ENCODE measurements at regions not wholly inside any gene's neighbourhood (a gene's known extent, or its start where the extent isn't known, plus 50 kb on each side); places are given as distances from the start of the nearest gene placed in this dataset.

DNA sequence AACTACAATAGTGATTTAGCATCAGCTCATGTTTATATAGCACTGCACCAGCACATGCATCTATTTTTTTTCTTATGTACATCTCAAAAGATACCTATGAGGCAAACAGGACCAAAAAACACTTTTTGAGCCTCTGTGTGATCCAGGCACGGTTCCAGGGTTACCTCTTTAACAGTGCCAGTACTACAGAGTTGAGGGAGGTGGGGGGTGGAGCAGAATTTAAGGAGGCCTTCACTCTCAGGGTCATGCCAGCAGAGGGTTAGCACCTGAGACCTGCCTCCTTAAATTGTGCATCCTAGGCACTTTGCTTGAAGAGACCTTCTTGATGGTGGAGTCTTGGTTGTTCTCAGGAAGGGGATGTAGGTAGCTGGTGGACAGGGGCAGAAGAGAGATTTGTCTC, 150.3 kb upstream of the TBL1XR1 start:
- no peak overlapping the region for H3K4me3 ChIP-seq (ENCODE audit: low read depth in 1 of 3, low read length in 3 of 3)
- peaks cover 0 to 2% (median 0%) of the 10 kb centered on the region in 4 donors for H3K4me1 ChIP-seq (ENCODE audit: control insufficient read depth in 4 of 4, insufficient read depth in 4 of 4, low read length in 3 of 4)
- H3K9ac ChIP-seq (ENCODE audit: low read depth in 1 of 2, low read length in 2 of 2): no peak overlapping the region
- H3K9me3 ChIP-seq (ENCODE audit: control insufficient read depth in 4 of 4, low read length in 3 of 4): no peaks in the 10 kb centered on the region
- H3K27ac ChIP-seq (ENCODE audit: low read depth in 1 of 2, low read length in 2 of 2): no peak overlapping the region
- TF ChIP-seq HNF4G (IDR thresholded peaks at IDR 0.05): no peak
- TF ChIP-seq MAX (IDR thresholded peaks at IDR 0.05): no peak
- no peak for TF ChIP-seq REST (IDR thresholded peaks at IDR 0.05)
- no peak for TF ChIP-seq RXRA (IDR thresholded peaks at IDR 0.05)
- 94% methylated on average over 1 of the region's 1 CpG for WGBS
- no peaks in the 10 kb centered on the region for H3K36me3 ChIP-seq (ENCODE audit: control insufficient read depth in 4 of 4, insufficient read depth in 3 of 4, low read depth in 1 of 4, low read length in 3 of 4)
- DNase-seq (ENCODE audit: low spot score): no peak
- no peaks in the 10 kb centered on the region for H3K27me3 ChIP-seq (ENCODE audit: control insufficient read depth in 4 of 4, insufficient read depth in 4 of 4, low read length in 3 of 4)

- H3K4me3 ChIP-seq (ENCODE audit: low read depth in 1 of 3, low read length in 3 of 3): no peak overlapping the region
- no peaks in the 10 kb centered on the region for H3K36me3 ChIP-seq (ENCODE audit: control insufficient read depth in 4 of 4, insufficient read depth in 3 of 4, low read depth in 1 of 4, low read length in 3 of 4)
- no peak for DNase-seq (ENCODE audit: low spot score)
- H3K27ac ChIP-seq (ENCODE audit: low read depth in 1 of 2, low read length in 2 of 2): no peak overlapping the region
- 88% methylated on average over 2 of the region's 2 CpGs for WGBS
- no peaks in the 10 kb centered on the region for H3K9me3 ChIP-seq (ENCODE audit: control insufficient read depth in 4 of 4, low read length in 3 of 4)
- H3K4me1 ChIP-seq (ENCODE audit: control insufficient read depth in 4 of 4, insufficient read depth in 4 of 4, low read length in 3 of 4): peaks cover 0 to 2% (median 0%) of the 10 kb centered on the region in 4 donors
- H3K27me3 ChIP-seq (ENCODE audit: control insufficient read depth in 4 of 4, insufficient read depth in 4 of 4, low read length in 3 of 4): no peaks in the 10 kb centered on the region
- TF ChIP-seq EGR1 (IDR thresholded peaks at IDR 0.05; ENCODE audit: low read depth in 2 of 2) (no peak), FOXA2 (IDR thresholded peaks at IDR 0.05) (no peak), REST (IDR thresholded peaks at IDR 0.05) (no peak), MAX (IDR thresholded peaks at IDR 0.05) (no peak), ATF3 (IDR thresholded peaks at IDR 0.05) (no peak), SP1 (IDR thresholded peaks at IDR 0.05) (no peak), TAF1 (conservative IDR thresholded peaks at IDR 0.05) (no peak), HNF4A (conservative IDR thresholded peaks at IDR 0.05) (no peak), HNF4G (IDR thresholded peaks at IDR 0.05) (no peak), JUND (IDR thresholded peaks at IDR 0.05) (no peak), YY1 (IDR thresholded peaks at IDR 0.05) (no peak), FOXA1 (IDR thresholded peaks at IDR 0.05) (no peak), RAD21 (IDR thresholded peaks at IDR 0.05) (no peak), RXRA (IDR thresholded peaks at IDR 0.05) (no peak), GABPA (IDR thresholded peaks at IDR 0.05 in 1 of 2, conservative IDR thresholded peaks at IDR 0.05 in 1 of 2) (no peak)
- TF ChIP-seq, protein P1, sequence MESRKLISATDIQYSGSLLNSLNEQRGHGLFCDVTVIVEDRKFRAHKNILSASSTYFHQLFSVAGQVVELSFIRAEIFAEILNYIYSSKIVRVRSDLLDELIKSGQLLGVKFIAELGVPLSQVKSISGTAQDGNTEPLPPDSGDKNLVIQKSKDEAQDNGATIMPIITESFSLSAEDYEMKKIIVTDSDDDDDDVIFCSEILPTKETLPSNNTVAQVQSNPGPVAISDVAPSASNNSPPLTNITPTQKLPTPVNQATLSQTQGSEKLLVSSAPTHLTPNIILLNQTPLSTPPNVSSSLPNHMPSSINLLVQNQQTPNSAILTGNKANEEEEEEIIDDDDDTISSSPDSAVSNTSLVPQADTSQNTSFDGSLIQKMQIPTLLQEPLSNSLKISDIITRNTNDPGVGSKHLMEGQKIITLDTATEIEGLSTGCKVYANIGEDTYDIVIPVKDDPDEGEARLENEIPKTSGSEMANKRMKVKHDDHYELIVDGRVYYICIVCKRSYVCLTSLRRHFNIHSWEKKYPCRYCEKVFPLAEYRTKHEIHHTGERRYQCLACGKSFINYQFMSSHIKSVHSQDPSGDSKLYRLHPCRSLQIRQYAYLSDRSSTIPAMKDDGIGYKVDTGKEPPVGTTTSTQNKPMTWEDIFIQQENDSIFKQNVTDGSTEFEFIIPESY (IDR thresholded peaks at IDR 0.05): no peak
- H3K9ac ChIP-seq (ENCODE audit: low read depth in 1 of 2, low read length in 2 of 2): no peak overlapping the region
Observed at GRCh38 chr3:177348974-177349373, 151.7 kb upstream of the TBL1XR1 start.
